ENCODE measurements at regions not wholly inside any gene's neighbourhood (a gene's known extent, or its start where the extent isn't known, plus 50 kb on each side); places are given as distances from the start of the nearest gene placed in this dataset.

DNA sequence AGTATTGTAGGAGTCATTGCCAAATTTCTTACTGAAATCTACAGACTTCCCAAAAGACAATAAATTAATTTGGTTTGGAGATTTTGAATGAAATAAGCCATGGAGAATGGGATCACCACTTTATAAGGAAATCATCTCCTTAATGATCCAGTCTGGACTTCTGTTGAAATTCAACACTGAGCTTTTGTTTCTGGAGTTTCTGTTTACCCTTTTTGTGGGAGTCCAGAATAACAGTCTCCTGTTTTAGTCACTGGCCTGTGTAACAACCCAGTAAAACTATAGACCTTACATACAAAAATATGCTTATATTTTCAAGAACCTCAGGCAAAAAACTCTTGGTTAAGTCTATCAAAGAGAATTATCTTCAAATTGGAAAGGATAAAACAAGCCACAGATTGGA is 321.7 kb upstream of the PLET1 start:
- TF ChIP-seq, protein P1, sequence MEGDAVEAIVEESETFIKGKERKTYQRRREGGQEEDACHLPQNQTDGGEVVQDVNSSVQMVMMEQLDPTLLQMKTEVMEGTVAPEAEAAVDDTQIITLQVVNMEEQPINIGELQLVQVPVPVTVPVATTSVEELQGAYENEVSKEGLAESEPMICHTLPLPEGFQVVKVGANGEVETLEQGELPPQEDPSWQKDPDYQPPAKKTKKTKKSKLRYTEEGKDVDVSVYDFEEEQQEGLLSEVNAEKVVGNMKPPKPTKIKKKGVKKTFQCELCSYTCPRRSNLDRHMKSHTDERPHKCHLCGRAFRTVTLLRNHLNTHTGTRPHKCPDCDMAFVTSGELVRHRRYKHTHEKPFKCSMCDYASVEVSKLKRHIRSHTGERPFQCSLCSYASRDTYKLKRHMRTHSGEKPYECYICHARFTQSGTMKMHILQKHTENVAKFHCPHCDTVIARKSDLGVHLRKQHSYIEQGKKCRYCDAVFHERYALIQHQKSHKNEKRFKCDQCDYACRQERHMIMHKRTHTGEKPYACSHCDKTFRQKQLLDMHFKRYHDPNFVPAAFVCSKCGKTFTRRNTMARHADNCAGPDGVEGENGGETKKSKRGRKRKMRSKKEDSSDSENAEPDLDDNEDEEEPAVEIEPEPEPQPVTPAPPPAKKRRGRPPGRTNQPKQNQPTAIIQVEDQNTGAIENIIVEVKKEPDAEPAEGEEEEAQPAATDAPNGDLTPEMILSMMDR (IDR thresholded peaks at IDR 0.05) = no peak
- Mint-ChIP-seq H3K9me3 (no peaks in the 10 kb centered on the region), H3K4me3 (no peak overlapping the region), H3K36me3 (no peaks in the 10 kb centered on the region), H3K27ac (no peak overlapping the region), H3K27me3 (ENCODE audit: low read depth in 3 of 3) (peaks cover 0 to 8% (median 0%) of the 10 kb centered on the region in 3 donors), H3K4me1 (no peaks in the 10 kb centered on the region)
- no peaks in the 10 kb centered on the region for H3K36me3 ChIP-seq (replicated peaks in 1 of 2; ENCODE audit: control insufficient read depth in 1 of 2, insufficient read depth in 2 of 2, low read length in 2 of 2)
- no peaks in the 10 kb centered on the region for H3K9me3 ChIP-seq (replicated peaks in 1 of 2; ENCODE audit: control insufficient read depth in 1 of 2, insufficient read depth in 1 of 2, low read length in 2 of 2)
- no peak overlapping the region for H3K27ac ChIP-seq (ENCODE audit: low read depth in 1 of 2, low read length in 2 of 2)
- H3K4me3 ChIP-seq (replicated peaks in 1 of 3; ENCODE audit: low read depth in 2 of 3, low read length in 3 of 3) = no peak overlapping the region
- DNase-seq = no peak
- H2AFZ ChIP-seq (ENCODE audit: insufficient read depth, low read depth, low read length, poor library complexity, severe bottlenecking) = no peak overlapping the region
- intact Hi-C loops (cut with micrococcal nuclease) = no loop called here
- H4K20me1 ChIP-seq (ENCODE audit: insufficient read depth, low read length) = no peaks in the 10 kb centered on the region
- H3K79me2 ChIP-seq (ENCODE audit: insufficient read depth, low read length) = no peaks in the 10 kb centered on the region
- H3K4me1 ChIP-seq (ENCODE audit: control insufficient read depth in 1 of 2, insufficient read depth in 2 of 2, low read length in 2 of 2) = no peaks in the 10 kb centered on the region
- no peaks in the 10 kb centered on the region for H3K27me3 ChIP-seq (ENCODE audit: control insufficient read depth in 2 of 2, insufficient read depth in 2 of 2, low read length in 2 of 2)
- H3K9ac ChIP-seq (ENCODE audit: insufficient read depth, low read length, poor library complexity, severe bottlenecking) = no peak overlapping the region
- H3K4me2 ChIP-seq (replicated peaks; ENCODE audit: extremely low read depth, low read length, poor library complexity, severe bottlenecking) = no peak overlapping the region

DNA sequence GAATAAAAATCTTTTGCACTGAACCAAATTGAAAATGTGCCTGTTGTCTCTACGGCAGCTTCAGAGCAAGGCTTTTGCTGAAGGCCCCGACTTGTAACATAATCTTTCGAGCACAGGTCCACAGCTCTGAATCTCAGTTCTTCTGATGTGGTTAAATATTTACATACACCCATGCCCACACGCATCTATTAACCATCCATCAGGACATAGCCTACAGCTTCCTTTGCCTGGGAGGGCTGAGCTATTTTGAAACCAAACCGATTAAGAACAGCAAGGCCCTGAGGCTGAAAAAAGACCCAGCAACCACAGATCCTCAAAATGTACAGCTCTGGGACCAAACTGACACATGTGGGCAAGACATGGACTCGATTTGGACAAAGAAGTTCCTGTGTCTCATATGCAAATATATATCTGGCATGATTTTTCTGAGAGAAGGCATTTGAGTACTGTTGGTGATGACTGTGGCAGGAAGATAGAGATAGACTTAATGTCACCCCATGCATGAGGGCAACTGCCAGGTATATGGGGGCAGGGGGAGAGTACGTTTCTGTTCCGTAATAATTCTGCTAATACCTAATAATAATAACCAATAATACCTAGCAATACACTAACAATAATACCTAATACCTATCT is 322.7 kb upstream of the PLET1 start:
- H3K27ac ChIP-seq (ENCODE audit: low read depth in 1 of 2, low read length in 2 of 2) = no peak overlapping the region
- no peak overlapping the region for H2AFZ ChIP-seq (ENCODE audit: insufficient read depth, low read depth, low read length, poor library complexity, severe bottlenecking)
- no peaks in the 10 kb centered on the region for H3K36me3 Mint-ChIP-seq
- no peaks in the 10 kb centered on the region for H3K9me3 Mint-ChIP-seq
- no peaks in the 10 kb centered on the region for H3K36me3 ChIP-seq (replicated peaks in 1 of 2; ENCODE audit: control insufficient read depth in 1 of 2, insufficient read depth in 2 of 2, low read length in 2 of 2)
- no peaks in the 10 kb centered on the region for H3K27me3 ChIP-seq (ENCODE audit: control insufficient read depth in 2 of 2, insufficient read depth in 2 of 2, low read length in 2 of 2)
- no peak overlapping the region for H3K4me2 ChIP-seq (replicated peaks; ENCODE audit: extremely low read depth, low read length, poor library complexity, severe bottlenecking)
- no peak overlapping the region for H3K27ac Mint-ChIP-seq
- TF ChIP-seq, protein P1 (IDR thresholded peaks at IDR 0.05) = no peak
- no peak overlapping the region for H3K4me3 ChIP-seq (replicated peaks in 1 of 3; ENCODE audit: low read depth in 2 of 3, low read length in 3 of 3)
- no peak overlapping the region for H3K4me3 Mint-ChIP-seq
- 82% methylated on average over 4 of the region's 8 CpGs for WGBS (ENCODE audit: insufficient coverage)
- peaks cover 0 to 8% (median 0%) of the 10 kb centered on the region in 3 donors for H3K27me3 Mint-ChIP-seq (ENCODE audit: low read depth in 3 of 3)
- no peaks in the 10 kb centered on the region for H3K79me2 ChIP-seq (ENCODE audit: insufficient read depth, low read length)
- H3K4me1 ChIP-seq (ENCODE audit: control insufficient read depth in 1 of 2, insufficient read depth in 2 of 2, low read length in 2 of 2) = peaks cover 0 to 3% of the 10 kb centered on the region in 2 donors
- no peak for DNase-seq
- H3K4me1 Mint-ChIP-seq = peaks cover 2% of the 10 kb centered on the region
- no peak overlapping the region for H3K9ac ChIP-seq (ENCODE audit: insufficient read depth, low read length, poor library complexity, severe bottlenecking)
- no peaks in the 10 kb centered on the region for H4K20me1 ChIP-seq (ENCODE audit: insufficient read depth, low read length)
- intact Hi-C loops (cut with micrococcal nuclease) = no loop called here
- no peaks in the 10 kb centered on the region for H3K9me3 ChIP-seq (replicated peaks in 1 of 2; ENCODE audit: control insufficient read depth in 1 of 2, insufficient read depth in 1 of 2, low read length in 2 of 2)
